HG03457 (cell line): ENCODE measurements at regions not wholly inside any gene's neighbourhood (a gene's known extent, or its start where the extent isn't known, plus 50 kb on each side); places are given as distances from the start of the nearest gene placed in this dataset.

ENCODE experiments used
- ATAC-seq: cut with Tn5 transposase; IDR thresholded peaks from one replicate; pipeline ENCODE4 v1.9.1; 2021; ENCODE audit warnings: moderate number of reproducible peaks; ENCODE audit not compliant: unreplicated experiment

GRCh38 chr4:128371001-128371777, 83.6 kb upstream of the PGRMC2 start:
- no peak for ATAC-seq

- no peak for ATAC-seq
Observed at GRCh38 chr4:128366212-128366611, 78.6 kb upstream of the PGRMC2 start.

- ATAC-seq = no peak
Observed at GRCh38 chr4:128364565-128364964, 77.0 kb upstream of the PGRMC2 start.

GRCh38 chr4:128363966-128364365, 76.4 kb upstream of the PGRMC2 start:
- ATAC-seq = no peak

- ATAC-seq = no peak
Observed at GRCh38 chr4:128362760-128363159, 75.1 kb upstream of the PGRMC2 start.

- ATAC-seq = no peak
Observed at GRCh38 chr4:128359422-128359821, 71.8 kb upstream of the PGRMC2 start.

GRCh38 chr4:128358913-128359279, 71.3 kb upstream of the PGRMC2 start:
- no peak for ATAC-seq

GRCh38 chr4:128358231-128358912, 70.8 kb upstream of the PGRMC2 start:
- ATAC-seq = no peak

- no peak for ATAC-seq
Observed at GRCh38 chr4:128357286-128357685, 69.7 kb upstream of the PGRMC2 start.

GRCh38 chr4:128355305-128355704, 67.7 kb upstream of the PGRMC2 start:
- peak; percentile 89 for ATAC-seq

- ATAC-seq = no peak
Observed at GRCh38 chr4:128354205-128354821, 66.7 kb upstream of the PGRMC2 start.

GRCh38 chr4:128353791-128354190, 66.2 kb upstream of the PGRMC2 start:
- no peak for ATAC-seq

GRCh38 chr4:128351502-128351901, 63.9 kb upstream of the PGRMC2 start:
- no peak for ATAC-seq

GRCh38 chr4:128350449-128351045, 62.9 kb upstream of the PGRMC2 start:
- no peak for ATAC-seq

GRCh38 chr4:128349921-128350320, 62.3 kb upstream of the PGRMC2 start:
- ATAC-seq = no peak

- no peak for ATAC-seq
Observed at GRCh38 chr4:128347930-128348660, 60.5 kb upstream of the PGRMC2 start.

- ATAC-seq = no peak
Observed at GRCh38 chr4:128347175-128347868, 59.7 kb upstream of the PGRMC2 start.

- ATAC-seq = no peak
Observed at GRCh38 chr4:128346054-128346716, 58.6 kb upstream of the PGRMC2 start.

GRCh38 chr4:128345650-128346049, 58.0 kb upstream of the PGRMC2 start:
- ATAC-seq = no peak

- ATAC-seq = no peak
Observed at GRCh38 chr4:128342762-128343161, 55.1 kb upstream of the PGRMC2 start.
